HG03439 (cell line): ENCODE measurements at regions not wholly inside any gene's neighbourhood (a gene's known extent, or its start where the extent isn't known, plus 50 kb on each side); places are given as distances from the start of the nearest gene placed in this dataset.

ENCODE experiments used
- ATAC-seq: cut with Tn5 transposase; IDR thresholded peaks from one replicate; pipeline ENCODE4 v1.9.1; 2021; ENCODE audit warnings: mild to moderate bottlenecking, moderate library complexity; ENCODE audit not compliant: unreplicated experiment

DNA sequence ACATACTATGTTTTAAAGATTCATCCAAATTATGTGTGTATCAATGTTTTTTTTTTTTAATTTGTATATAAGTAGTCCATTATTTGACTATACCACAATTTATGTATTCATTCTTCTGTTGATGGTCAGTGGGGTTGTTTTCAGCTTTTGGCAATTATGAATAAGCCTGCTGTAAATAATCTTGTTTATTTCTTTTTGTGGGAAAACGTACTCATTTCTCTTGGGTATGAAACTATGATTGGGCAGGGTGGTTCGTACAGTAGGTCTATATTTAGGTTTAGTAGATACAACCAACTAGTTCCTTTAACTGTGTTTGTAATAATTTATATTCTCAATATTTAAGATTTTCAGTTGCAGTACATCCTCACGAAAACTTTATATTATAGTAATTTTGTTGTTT lies 329.2 kb downstream of the LPIN1 start:
- ATAC-seq: no peak

GRCh38 chr2:12076810-12077209 lies 330.4 kb downstream of the LPIN1 start:
- no peak for ATAC-seq

DNA sequence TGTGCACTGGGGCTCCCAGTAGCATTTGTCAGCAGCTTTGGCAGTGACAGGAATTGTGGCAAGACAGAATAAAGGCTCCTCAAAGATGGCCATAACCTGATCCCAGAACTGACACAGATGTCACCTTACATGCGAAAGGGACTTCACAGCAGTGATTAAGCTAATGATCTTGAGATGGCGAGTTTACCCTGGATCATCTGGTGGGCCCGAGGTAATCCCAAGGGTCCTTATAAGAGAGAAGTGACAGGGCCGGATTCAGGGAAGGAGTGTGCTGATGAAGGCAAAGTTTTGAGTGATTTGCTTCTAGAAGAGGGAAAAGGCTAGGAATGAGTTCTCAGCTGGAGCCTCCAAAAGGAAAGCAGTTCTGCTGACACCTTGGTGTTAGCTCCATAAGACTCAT lies 333.9 kb downstream of the LPIN1 start:
- ATAC-seq: no peak

- ATAC-seq: no peak
Measured at GRCh38 chr2:12081481-12082210, 335.2 kb downstream of the LPIN1 start.

DNA sequence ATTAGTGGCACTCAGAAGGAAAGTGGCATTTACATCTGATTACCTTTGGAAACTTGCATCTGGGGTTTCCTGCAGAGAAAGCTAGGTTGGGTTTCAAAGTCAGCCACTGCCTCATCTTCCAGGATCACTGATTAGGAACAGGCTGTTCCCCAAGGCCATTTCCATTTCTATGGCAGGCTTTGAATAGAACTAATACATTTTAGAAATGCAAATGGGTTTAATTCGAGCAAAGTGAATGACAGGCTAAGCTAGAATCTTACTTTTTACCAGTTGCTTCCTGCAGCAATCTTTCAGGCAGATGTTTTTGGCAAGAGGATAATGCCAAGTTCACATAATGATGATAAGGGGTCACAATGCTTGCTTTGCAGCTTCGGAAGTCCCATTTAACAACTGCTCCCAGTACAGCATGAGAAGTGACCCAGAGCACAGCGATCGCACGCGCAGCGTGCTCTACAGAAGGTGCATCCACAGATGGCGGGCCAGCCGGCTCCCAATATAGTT lies 336.7 kb downstream of the LPIN1 start:
- ATAC-seq: no peak

DNA sequence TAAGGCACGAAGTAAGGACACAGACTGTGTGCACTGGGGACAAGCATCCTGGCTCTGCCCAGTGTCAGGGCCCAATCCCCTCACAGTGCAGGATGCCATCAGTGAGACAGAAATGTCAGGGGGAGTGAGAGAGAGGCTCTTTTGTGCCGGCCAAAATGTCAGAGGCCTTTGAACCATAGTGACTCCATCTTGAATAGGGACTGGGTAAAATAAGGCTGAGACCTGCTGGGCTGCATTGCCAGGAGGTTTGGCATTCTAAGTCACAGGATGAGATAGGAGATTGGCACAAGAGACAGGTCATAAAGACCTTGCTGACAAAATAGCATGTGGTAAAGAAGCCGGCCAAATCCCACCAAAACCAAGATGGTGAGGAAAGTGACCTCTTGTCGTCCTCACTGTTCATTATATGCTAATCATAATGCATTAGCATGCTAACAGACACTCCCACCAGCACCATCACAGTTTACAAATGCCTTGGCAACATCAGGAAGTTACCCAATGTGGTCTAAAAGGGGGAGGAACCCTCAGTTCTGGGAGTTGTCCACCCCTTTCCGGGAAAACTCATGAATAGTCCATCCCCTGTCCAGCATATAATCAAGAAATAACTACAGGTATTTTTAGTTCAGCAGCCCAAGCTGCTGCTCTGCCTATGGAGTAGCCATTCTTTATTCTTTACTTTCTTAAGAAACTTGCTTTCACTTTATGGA lies 337.4 kb downstream of the LPIN1 start:
- ATAC-seq: no peak

DNA sequence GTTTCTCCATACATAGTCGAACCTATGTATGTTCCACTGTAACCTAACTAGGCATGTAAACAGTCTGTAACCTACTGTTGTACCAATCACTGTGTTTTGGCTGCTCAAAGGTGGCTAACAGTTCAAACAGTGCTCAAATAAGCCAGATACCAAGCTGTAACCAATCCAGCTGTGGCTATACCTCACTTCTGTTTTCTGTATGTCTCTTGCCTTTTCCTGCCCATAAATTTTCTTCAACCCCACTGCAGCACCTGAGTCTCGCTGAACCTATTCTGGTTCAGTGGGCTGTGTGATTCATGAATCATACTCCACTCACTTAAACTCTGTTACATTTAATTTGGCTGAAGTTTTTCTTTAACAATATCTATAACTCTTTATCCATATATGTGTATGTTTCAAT lies 340.7 kb downstream of the LPIN1 start:
- ATAC-seq: no peak

GRCh38 chr2:12087671-12088380 lies 341.4 kb downstream of the LPIN1 start:
- ATAC-seq: no peak

DNA sequence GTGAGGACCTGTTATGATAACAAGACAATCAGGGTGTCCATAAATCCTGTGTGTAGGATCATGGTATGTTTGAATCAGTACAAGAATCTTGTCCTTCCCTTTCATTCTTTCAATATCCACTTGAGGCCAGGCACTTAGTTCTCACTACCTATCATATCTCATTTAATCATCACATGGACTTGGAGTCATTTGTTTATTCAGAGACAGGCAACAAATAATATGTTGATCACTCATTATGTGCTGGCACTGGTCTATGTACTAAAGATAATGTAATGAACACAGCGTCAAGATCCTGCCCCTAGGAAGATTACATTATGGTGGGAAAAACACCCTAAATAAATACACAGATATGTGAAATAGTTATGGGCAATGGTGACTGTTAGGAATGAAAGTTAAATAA lies 342.6 kb downstream of the LPIN1 start:
- no peak for ATAC-seq

DNA sequence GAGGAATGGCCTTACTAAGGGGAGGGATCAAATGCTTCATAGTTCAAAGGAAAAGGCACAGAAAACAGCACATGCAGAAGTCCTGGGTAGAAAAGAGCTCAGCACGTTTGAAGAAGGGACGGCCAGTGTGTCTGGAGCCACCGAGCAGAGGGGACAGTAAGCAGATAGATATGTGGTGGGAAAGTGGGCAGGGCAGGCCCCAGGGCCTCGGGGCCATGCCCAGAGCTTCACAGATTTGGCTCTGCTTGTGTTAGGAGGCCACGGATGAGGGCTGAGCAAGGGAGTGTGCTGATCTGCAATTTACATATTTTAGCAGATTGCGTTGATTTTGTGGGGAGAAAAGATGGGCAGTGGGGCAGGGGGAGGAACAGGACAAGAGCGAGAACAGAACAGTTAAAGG lies 343.1 kb downstream of the LPIN1 start:
- no peak for ATAC-seq

DNA sequence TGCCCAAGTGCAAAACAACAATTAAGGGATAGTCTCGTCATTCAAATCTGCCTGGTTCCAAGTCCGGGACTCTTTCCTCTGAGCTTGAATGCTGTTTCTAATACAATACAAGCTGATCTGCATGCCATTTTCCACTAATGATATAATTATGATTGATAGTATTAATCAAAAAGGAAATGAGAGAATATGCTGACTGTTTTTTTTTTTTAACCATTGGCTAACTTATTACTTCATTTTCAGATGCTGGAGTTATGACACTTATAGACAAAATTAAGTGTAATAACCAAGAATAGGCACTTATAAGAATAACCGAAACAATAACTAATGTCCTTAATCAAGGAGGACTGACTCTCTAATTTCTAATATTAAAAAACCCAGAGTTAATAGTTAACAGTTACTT lies 343.6 kb downstream of the LPIN1 start:
- ATAC-seq: no peak

DNA sequence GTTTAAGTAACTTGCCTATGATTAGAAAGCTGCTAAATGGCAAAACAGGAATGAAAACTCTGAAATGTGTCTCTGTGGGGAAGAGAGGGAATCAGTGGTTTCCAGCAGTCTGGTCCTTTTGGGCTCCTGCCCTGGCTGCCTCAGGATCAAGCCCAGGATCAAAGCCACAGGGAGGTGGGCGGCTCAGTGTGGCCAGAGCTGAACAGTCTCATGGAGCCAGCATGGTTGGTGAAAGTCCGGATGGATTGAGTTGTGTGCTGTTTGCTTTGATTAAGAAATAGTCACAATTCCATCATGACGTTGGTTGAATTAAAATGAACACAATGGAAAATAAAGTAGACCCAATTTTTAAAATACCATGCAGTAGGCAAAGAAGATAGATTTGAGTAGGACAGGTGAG lies 344.2 kb downstream of the LPIN1 start:
- no peak for ATAC-seq

GRCh38 chr2:12091201-12091806 lies 344.9 kb downstream of the LPIN1 start:
- no peak for ATAC-seq

GRCh38 chr2:12094134-12094533 lies 347.7 kb downstream of the LPIN1 start:
- no peak for ATAC-seq

DNA sequence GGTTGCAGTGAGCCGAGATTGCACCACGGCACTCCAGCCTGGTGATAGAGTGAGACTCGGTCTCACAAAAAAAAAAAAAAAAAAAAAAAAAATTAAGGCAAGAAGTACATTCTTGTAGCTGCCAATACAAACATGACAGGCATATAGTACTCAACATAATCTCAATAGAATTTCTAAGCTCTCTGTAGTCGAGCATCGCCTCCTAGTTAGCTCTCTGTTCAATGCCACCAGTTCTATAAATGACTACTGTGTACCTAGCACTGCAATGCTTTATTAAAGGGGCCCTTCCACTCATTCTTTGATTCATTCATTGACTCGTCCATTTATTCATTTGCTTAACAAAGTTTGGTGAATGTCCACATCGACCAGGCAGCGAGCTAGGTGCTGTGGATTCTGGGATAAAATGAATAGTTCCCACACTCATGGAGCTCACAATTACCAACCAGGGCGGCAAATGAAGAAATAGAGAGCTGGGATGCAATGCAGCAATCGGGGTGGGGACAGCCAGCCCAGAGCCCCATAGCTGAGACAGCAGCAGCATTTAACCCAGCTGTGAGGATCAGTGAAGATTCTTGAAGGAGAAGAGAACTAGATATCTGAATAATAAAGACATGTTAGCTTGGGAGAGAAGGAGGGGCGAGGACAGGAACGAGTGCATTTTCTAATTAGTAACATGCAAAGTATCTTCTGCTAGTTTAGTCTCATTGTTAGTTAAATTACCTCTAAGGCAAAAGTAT lies 349.8 kb downstream of the LPIN1 start:
- no peak for ATAC-seq

DNA sequence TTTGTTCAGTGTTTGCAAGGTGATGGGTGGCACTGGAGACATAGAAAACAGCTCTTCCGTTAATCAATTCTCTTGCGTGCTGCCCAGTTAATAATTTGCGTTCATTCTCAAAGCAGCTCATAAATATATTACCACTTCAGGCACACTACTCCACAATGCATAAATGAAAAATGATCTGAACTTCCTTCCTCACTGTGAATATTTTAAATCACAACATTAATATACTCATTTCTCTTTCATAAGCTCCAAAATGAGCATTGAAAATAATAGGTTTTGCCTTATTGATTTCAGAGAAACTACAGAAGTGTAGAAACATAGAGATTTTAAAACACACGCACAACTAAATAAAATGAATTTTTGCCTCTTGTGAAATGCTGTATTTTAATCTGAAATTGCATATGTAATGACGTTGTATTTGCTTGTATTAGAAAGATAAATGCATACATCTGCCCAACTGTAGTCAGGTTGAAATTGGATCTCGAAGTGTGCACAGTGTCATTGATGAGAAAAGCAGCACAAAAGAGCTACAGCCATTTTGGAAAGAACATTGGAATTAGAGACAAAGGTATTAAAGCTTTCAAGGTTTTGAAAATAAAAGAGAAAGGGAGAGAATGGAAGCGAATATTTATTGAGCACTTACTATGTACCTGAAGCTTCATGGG lies 350.5 kb downstream of the LPIN1 start:
- ATAC-seq: no peak

- no peak for ATAC-seq
Measured at GRCh38 chr2:12097859-12098258, 351.4 kb downstream of the LPIN1 start.

- no peak for ATAC-seq
Measured at GRCh38 chr2:12099374-12099773, 352.9 kb downstream of the LPIN1 start.

GRCh38 chr2:12102679-12103078 lies 356.2 kb downstream of the LPIN1 start:
- ATAC-seq: no peak

- no peak for ATAC-seq
Measured at GRCh38 chr2:12105180-12105579, 358.7 kb downstream of the LPIN1 start.
